A673 (cell line): ENCODE measurements at regions not wholly inside any gene's neighbourhood (a gene's known extent, or its start where the extent isn't known, plus 50 kb on each side); places are given as distances from the start of the nearest gene placed in this dataset.
A peak's percentile ranks its signal among the peaks of the same experiment; 100 is the strongest.

Experiments used
- CTCF ChIP-seq: fragments of 300-800, 200-600 bp; sonication (generic); conservative IDR thresholded peaks from 2 replicates; pipeline ENCODE4 v1.5.1; 2017; ENCODE audit warnings: low read depth, mild to moderate bottlenecking, antibody characterized with exemption, low read length, moderate library complexity, mixed read lengths
- EZH2 ChIP-seq: fragments of 200-600 bp; sonication (generic); IDR thresholded peaks from 2 replicates; pipeline ENCODE4 v1.6.1; 2017; ENCODE audit warnings: borderline replicate concordance, low read depth, mild to moderate bottlenecking, mixed read lengths, antibody characterized with exemption, low read length; ENCODE audit not compliant: poor library complexity, severe bottlenecking

GRCh38 chr10:29392376-29393021 lies 103.6 kb downstream of the LYZL1 start:
- peak; percentile 95 for TF ChIP-seq CTCF
- no peak for TF ChIP-seq EZH2
